Activated T-helper 1 cell treated with Interleukin-2 at 50 U/mL for 16 hours (primary cell): ENCODE measurements at regions not wholly inside any gene's neighbourhood (a gene's known extent, or its start where the extent isn't known, plus 50 kb on each side); places are given as distances from the start of the nearest gene placed in this dataset.

Experiments used
- DNase-seq: peaks from one replicate; pipeline ENCODE4 v3.0.0-alpha.2; 2020; ENCODE audit warnings: low read depth

GRCh38 chr11:45473341-45473895 lies 187.3 kb upstream of the SYT13 start:
- DNase-seq = no peak

- no peak for DNase-seq
Observed at GRCh38 chr11:45472716-45473317, 186.7 kb upstream of the SYT13 start.

GRCh38 chr11:45471266-45471665 lies 185.1 kb upstream of the SYT13 start:
- no peak for DNase-seq

GRCh38 chr11:45470794-45471167 lies 184.6 kb upstream of the SYT13 start:
- no peak for DNase-seq

GRCh38 chr11:45470151-45470793 lies 184.1 kb upstream of the SYT13 start:
- no peak for DNase-seq

- no peak for DNase-seq
Observed at GRCh38 chr11:45468267-45468856, 182.2 kb upstream of the SYT13 start.

- no peak for DNase-seq
Observed at GRCh38 chr11:45463541-45463940, 177.4 kb upstream of the SYT13 start.

GRCh38 chr11:45461514-45461913 lies 175.4 kb upstream of the SYT13 start:
- DNase-seq = no peak

GRCh38 chr11:45459491-45459890 lies 173.3 kb upstream of the SYT13 start:
- no peak for DNase-seq

GRCh38 chr11:45458269-45458668 lies 172.1 kb upstream of the SYT13 start:
- DNase-seq = no peak

- DNase-seq = no peak
Observed at GRCh38 chr11:45457649-45458048, 171.5 kb upstream of the SYT13 start.

- DNase-seq = no peak
Observed at GRCh38 chr11:45456686-45457085, 170.5 kb upstream of the SYT13 start.

- no peak for DNase-seq
Observed at GRCh38 chr11:45455536-45455935, 169.4 kb upstream of the SYT13 start.

- DNase-seq = no peak
Observed at GRCh38 chr11:45454917-45455401, 168.8 kb upstream of the SYT13 start.

GRCh38 chr11:45453721-45454120 lies 167.6 kb upstream of the SYT13 start:
- no peak for DNase-seq

GRCh38 chr11:45451766-45452440 lies 165.8 kb upstream of the SYT13 start:
- no peak for DNase-seq

- no peak for DNase-seq
Observed at GRCh38 chr11:45450189-45450588, 164.0 kb upstream of the SYT13 start.

GRCh38 chr11:45449036-45449601 lies 163.0 kb upstream of the SYT13 start:
- DNase-seq = no peak

- DNase-seq = no peak
Observed at GRCh38 chr11:45448561-45448960, 162.4 kb upstream of the SYT13 start.

GRCh38 chr11:45446998-45447397 lies 160.9 kb upstream of the SYT13 start:
- no peak for DNase-seq

- DNase-seq = no peak
Observed at GRCh38 chr11:45446434-45446833, 160.3 kb upstream of the SYT13 start.

GRCh38 chr11:45444796-45445195 lies 158.7 kb upstream of the SYT13 start:
- no peak for DNase-seq
